ENCODE measurements at regions not wholly inside any gene's neighbourhood (a gene's known extent, or its start where the extent isn't known, plus 50 kb on each side); places are given as distances from the start of the nearest gene placed in this dataset.
"Not testable (repeated sequence)": the region's sequence is repeated elsewhere in the genome, so short reads cannot be mapped to it uniquely, and the experiment has no call there.

DNA sequence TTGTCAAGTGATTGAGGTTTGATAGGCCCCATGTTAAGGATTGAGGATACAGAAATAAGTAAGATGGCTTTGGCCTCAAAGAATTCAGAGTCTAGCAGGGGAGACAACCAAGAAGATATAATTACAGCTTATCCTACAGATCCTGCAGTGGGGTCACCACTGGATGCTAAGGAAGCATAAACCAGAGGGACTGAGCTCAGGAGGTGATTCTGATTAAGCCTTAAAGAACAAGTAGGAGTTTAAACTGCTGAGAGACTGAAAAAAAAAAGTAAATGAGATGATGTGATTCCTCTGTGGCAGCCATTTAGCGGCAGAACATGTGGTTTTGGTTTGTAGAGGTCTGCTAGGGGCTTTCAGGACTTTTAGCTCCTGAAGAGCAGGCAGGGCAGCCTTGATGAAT is 72.1 kb upstream of the ROPN1 start (continued):
- TF ChIP-seq NR1H2 (CRISPR knock-in tag; IDR thresholded peaks at IDR 0.05; ENCODE audit: borderline replicate concordance, low read depth) (no peak), HMGA1 (CRISPR knock-in tag; conservative IDR thresholded peaks at IDR 0.05) (no peak)

GRCh38 chr3:124066543-124066942 is 74.6 kb upstream of the ROPN1 start:
- BruUV-seq (replicated peaks); H2AFZ ChIP-seq (ENCODE audit: low read length); H3K36me3 ChIP-seq (replicated peaks in 1 of 2; ENCODE audit: control insufficient read depth in 1 of 2, insufficient read depth in 2 of 2, low read length in 2 of 2); DNase-seq (ENCODE audit: low spot score); H3K79me2 ChIP-seq (ENCODE audit: insufficient read depth, low read length); POLR2A ChIA-PET; H3K4me3 ChIP-seq (replicated peaks in 1 of 3; ENCODE audit: insufficient read depth in 1 of 3, low read depth in 2 of 3, low read length in 3 of 3); intact Hi-C loops (cut with micrococcal nuclease; ENCODE audit: unreplicated experiment); H3K4me1 ChIP-seq (ENCODE audit: insufficient read depth, low read length); H3K9ac ChIP-seq (ENCODE audit: insufficient read depth, low read depth, low read length); CTCF ChIA-PET (ENCODE audit: low intra/inter-chr PET ratio, low total read pairs); H3K27ac ChIP-seq (ENCODE audit: extremely low read length, insufficient read depth, low read length); H3K9me3 ChIP-seq (ENCODE audit: low read length); ATAC-seq; H3K4me2 ChIP-seq (ENCODE audit: low read depth, low read length); FAIRE-seq; in situ Hi-C loops (cut with HindIII; ENCODE audit: extremely low pct_ligation_motif_present, low pct_unique_long_range_greater_than_20kb); H4K20me1 ChIP-seq (ENCODE audit: insufficient read depth, low read length): not testable (repeated sequence)
- H3K27me3 ChIP-seq (ENCODE audit: control insufficient read depth in 1 of 2, insufficient read depth in 2 of 2, low read length in 2 of 2), result peaks cover 0 to 16% of the 10 kb centered on the region in 2 experiments; a peak in 1 of 5 replicates
- 5% methylated on average over 3 of the region's 3 CpGs for WGBS (ENCODE audit: low lambda C conversion rate)

DNA sequence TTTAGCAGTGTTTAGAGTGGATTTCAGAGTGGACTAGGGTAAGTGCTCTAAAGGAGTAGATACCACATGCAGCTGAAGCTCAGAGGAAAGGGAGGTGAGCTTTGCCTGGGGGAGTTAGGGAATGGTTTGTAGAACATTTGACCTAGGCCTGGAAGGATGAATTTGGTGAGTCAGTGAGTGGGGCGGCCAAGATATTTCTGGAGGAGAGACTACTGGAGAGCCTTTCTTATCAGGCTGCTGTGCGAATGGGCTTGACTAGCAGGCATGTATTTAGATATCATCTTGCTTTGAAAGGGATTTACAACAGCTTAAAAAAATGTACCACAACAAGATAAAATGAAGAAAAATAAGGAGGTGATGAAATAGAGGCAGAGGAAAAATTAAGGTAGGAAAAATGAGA is 77.8 kb upstream of the ROPN1 start:
- FAIRE-seq; POLR2A ChIA-PET; H3K4me2 ChIP-seq (ENCODE audit: low read depth, low read length): not testable (repeated sequence)

DNA sequence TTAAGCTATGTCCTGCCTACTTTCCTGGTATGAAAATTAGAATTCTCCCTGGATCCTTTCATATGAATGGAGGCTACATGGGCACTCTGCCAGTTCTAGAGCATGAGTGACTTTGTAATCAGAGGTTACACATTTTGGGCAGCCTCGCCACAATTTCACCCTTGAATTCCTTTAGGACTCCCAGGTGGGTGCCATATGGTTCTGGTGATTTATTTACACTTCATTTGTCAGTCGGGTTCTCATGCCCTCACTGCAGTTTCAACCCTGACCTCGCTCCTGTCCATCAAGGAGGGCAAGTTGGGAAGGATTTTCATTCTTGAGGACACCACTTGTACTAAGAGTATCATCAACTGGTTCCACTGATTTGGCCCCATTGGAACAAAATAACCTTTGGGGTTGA is 83.2 kb upstream of the ROPN1 start:
- H3K27ac ChIP-seq (ENCODE audit: extremely low read length, insufficient read depth, low read length); H3K4me1 ChIP-seq (ENCODE audit: insufficient read depth, low read length); DNase-seq (ENCODE audit: low spot score); H4K20me1 ChIP-seq (ENCODE audit: insufficient read depth, low read length); H3K79me2 ChIP-seq (ENCODE audit: insufficient read depth, low read length); H3K9ac ChIP-seq (ENCODE audit: insufficient read depth, low read depth, low read length); H3K36me3 ChIP-seq (replicated peaks in 1 of 2; ENCODE audit: control insufficient read depth in 1 of 2, insufficient read depth in 2 of 2, low read length in 2 of 2); H3K4me3 ChIP-seq (replicated peaks in 1 of 3; ENCODE audit: insufficient read depth in 1 of 3, low read depth in 2 of 3, low read length in 3 of 3); POLR2A ChIA-PET; CTCF ChIA-PET (ENCODE audit: low intra/inter-chr PET ratio, low total read pairs); FAIRE-seq; H3K9me3 ChIP-seq (ENCODE audit: low read length); H2AFZ ChIP-seq (ENCODE audit: low read length); ATAC-seq; BruUV-seq (replicated peaks); H3K4me2 ChIP-seq (ENCODE audit: low read depth, low read length); H3K27me3 ChIP-seq (ENCODE audit: control insufficient read depth in 1 of 2, insufficient read depth in 2 of 2, low read length in 2 of 2): not testable (repeated sequence)
- intact Hi-C loops (cut with micrococcal nuclease; ENCODE audit: unreplicated experiment), result loop anchor here (5.0 kb wide), 1 partner anchor 43 kb away; the partner anchor contains the start of gene KALRN
- WGBS (ENCODE audit: low lambda C conversion rate), result 0% methylated on average over 3 of the region's 3 CpGs
- in situ Hi-C loops (cut with HindIII; ENCODE audit: extremely low pct_ligation_motif_present, low pct_unique_long_range_greater_than_20kb), result loop anchor here (5.0 kb wide), 1 partner anchor 58 kb away; no protein-coding TSS in a partner anchor

More for the DNA sequence above, 77.8 kb upstream of the ROPN1 start:
- in situ Hi-C loops (cut with HindIII; ENCODE audit: extremely low pct_ligation_motif_present, low pct_unique_long_range_greater_than_20kb); H2AFZ ChIP-seq (ENCODE audit: low read length); H3K9ac ChIP-seq (ENCODE audit: insufficient read depth, low read depth, low read length); H4K20me1 ChIP-seq (ENCODE audit: insufficient read depth, low read length); DNase-seq (ENCODE audit: low spot score); intact Hi-C loops (cut with micrococcal nuclease; ENCODE audit: unreplicated experiment); BruUV-seq (replicated peaks); H3K36me3 ChIP-seq (replicated peaks in 1 of 2; ENCODE audit: control insufficient read depth in 1 of 2, insufficient read depth in 2 of 2, low read length in 2 of 2); H3K79me2 ChIP-seq (ENCODE audit: insufficient read depth, low read length); ATAC-seq; H3K4me3 ChIP-seq (replicated peaks in 1 of 3; ENCODE audit: insufficient read depth in 1 of 3, low read depth in 2 of 3, low read length in 3 of 3); H3K9me3 ChIP-seq (ENCODE audit: low read length); H3K27ac ChIP-seq (ENCODE audit: extremely low read length, insufficient read depth, low read length); H3K4me1 ChIP-seq (ENCODE audit: insufficient read depth, low read length); CTCF ChIA-PET (ENCODE audit: low intra/inter-chr PET ratio, low total read pairs); H3K27me3 ChIP-seq (ENCODE audit: control insufficient read depth in 1 of 2, insufficient read depth in 2 of 2, low read length in 2 of 2): not testable (repeated sequence)
- 24% methylated on average over 2 of the region's 2 CpGs for WGBS (ENCODE audit: low lambda C conversion rate)

Data from HepG2 (cell line).